Tibial nerve (tissue), 4 donors: ENCODE measurements at regions not wholly inside any gene's neighbourhood (a gene's known extent, or its start where the extent isn't known, plus 50 kb on each side); places are given as distances from the start of the nearest gene placed in this dataset.

Source experiments
- CTCF ChIP-seq, 5 experiments: fragments of 200-600 bp in 3 of 5; fragments of 450-650 bp in 2 of 5; sonication (generic) in 3 of 5; IDR thresholded peaks; one replicate each; pipeline ENCODE4 v1.5.1; 2016 to 2019; ENCODE audit warnings: antibody characterized with exemption in 5 of 5, mild to moderate bottlenecking in 3 of 5, moderate library complexity in 2 of 5
- EP300 ChIP-seq, 2 donors: sonication (generic); formaldehyde crosslinking; IDR thresholded peaks; one replicate each; pipeline ENCODE4 v1.6.1; 2017; ENCODE audit warnings: antibody characterized with exemption in 2 of 2, mild to moderate bottlenecking in 1 of 2
- POLR2A ChIP-seq, 2 donors: fragments of 450-650 bp; IDR thresholded peaks; one replicate each; pipeline ENCODE4 v1.6.1; 2017; ENCODE audit warnings: antibody characterized with exemption in 2 of 2, mild to moderate bottlenecking in 2 of 2, moderate library complexity in 2 of 2

- no peak for TF ChIP-seq CTCF (IDR thresholded peaks at IDR 0.05)
- TF ChIP-seq EP300 (IDR thresholded peaks at IDR 0.05), result no peak
- no peak for TF ChIP-seq POLR2A (IDR thresholded peaks at IDR 0.05)
Measured at GRCh38 chr4:128633067-128633466, 176.4 kb upstream of the JADE1 start.
